Memory B cell (primary cell): ENCODE measurements at regions not wholly inside any gene's neighbourhood (a gene's known extent, or its start where the extent isn't known, plus 50 kb on each side); places are given as distances from the start of the nearest gene placed in this dataset.

ENCODE experiments used
- ATAC-seq: fragments of 150-1000 bp; cut with Tn5 transposase; 2 replicates; pipeline ENCODE4 v1.10.0; 2021; ENCODE audit warnings: low read depth, mild to moderate bottlenecking, moderate library complexity
- DNase-seq, 2 donors: peaks; one replicate each; pipeline ENCODE4 v3.0.0; 2022; ENCODE audit warnings: low spot score in 2 of 2
- H3K27ac Mint-ChIP-seq: one replicate; pipeline ENCODE4 v1.8.0; 2022; ENCODE audit warnings: mild to moderate bottlenecking, moderate library complexity, mixed read lengths
- H3K27me3 Mint-ChIP-seq: one replicate; pipeline ENCODE4 v1.8.0; 2022; ENCODE audit warnings: mixed read lengths
- H3K36me3 Mint-ChIP-seq: one replicate; pipeline ENCODE4 v1.8.0; 2022; ENCODE audit warnings: mild to moderate bottlenecking, mixed read lengths
- H3K4me1 Mint-ChIP-seq: one replicate; pipeline ENCODE4 v1.8.0; 2022; ENCODE audit warnings: mixed read lengths
- H3K4me3 Mint-ChIP-seq: one replicate; pipeline ENCODE4 v1.8.0; 2022; ENCODE audit warnings: mild to moderate bottlenecking, moderate library complexity, mixed read lengths
- H3K9me3 Mint-ChIP-seq: one replicate; pipeline ENCODE4 v1.8.0; 2022; ENCODE audit warnings: mixed read lengths

GRCh38 chr15:69953051-69953450 lies 144.7 kb downstream of the TLE3 start:
- Mint-ChIP-seq H3K36me3 (no peaks in the 10 kb centered on the region), H3K27ac (no peak overlapping the region), H3K4me3 (no peak overlapping the region), H3K27me3 (no peaks in the 10 kb centered on the region), H3K4me1 (peaks cover 6% of the 10 kb centered on the region), H3K9me3 (no peaks in the 10 kb centered on the region)
- ATAC-seq: no peak
- DNase-seq: no peak

DNA sequence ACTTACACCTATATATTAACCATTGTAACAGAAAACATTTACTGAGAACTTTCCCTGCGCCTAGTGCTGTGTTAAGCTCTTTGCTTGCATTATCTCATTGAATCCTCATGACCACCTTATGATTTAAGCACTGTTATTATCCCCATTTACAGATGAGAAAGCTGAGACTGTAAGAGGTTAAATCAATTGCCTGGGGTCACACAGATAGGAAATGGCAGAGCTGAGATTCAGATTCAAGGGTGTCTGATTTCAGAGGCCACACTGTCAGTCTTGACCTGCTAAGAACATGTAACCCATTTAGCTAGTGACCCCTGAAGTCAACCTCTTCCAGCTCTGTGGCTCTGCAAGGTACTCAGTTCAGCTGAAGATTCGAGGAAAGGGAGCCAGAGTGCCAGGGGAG lies 143.9 kb downstream of the TLE3 start:
- DNase-seq (no peak), ATAC-seq (no peak)
- Mint-ChIP-seq H3K27ac (no peak overlapping the region), H3K4me1 (peaks cover 9% of the 10 kb centered on the region), H3K27me3 (no peaks in the 10 kb centered on the region), H3K36me3 (no peaks in the 10 kb centered on the region), H3K4me3 (no peak overlapping the region), H3K9me3 (no peaks in the 10 kb centered on the region)

DNA sequence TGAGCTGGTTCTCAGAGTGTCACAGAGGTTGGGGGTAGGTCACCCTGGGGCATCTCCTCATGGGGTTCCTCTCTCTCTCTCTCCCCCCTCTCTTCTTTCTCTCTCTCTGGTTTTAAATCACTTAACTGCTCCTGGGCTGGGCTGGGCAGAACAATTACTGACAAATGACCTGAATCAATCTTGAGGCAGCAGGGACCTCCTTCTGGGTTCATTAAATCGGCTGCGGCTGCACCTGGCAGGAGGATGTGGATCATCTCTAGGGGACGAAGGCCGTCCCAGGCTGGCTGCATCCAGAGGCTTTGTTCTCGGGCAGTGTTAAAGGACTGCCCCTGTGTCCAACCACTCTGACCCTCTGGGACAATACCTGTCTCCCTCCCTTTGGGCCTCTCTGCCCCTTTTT lies 143.1 kb downstream of the TLE3 start:
- Mint-ChIP-seq H3K36me3 (no peaks in the 10 kb centered on the region), H3K27ac (no peak overlapping the region), H3K9me3 (no peaks in the 10 kb centered on the region), H3K27me3 (no peaks in the 10 kb centered on the region), H3K4me1 (peaks cover 12% of the 10 kb centered on the region), H3K4me3 (no peak overlapping the region)
- ATAC-seq (no peak), DNase-seq (no peak)

- H3K36me3 Mint-ChIP-seq: no peaks in the 10 kb centered on the region
- no peaks in the 10 kb centered on the region for H3K9me3 Mint-ChIP-seq
- H3K4me3 Mint-ChIP-seq: no peak overlapping the region
- peaks cover 12% of the 10 kb centered on the region for H3K4me1 Mint-ChIP-seq
- no peak overlapping the region for H3K27ac Mint-ChIP-seq
- DNase-seq (no peak), ATAC-seq (no peak)
- no peaks in the 10 kb centered on the region for H3K27me3 Mint-ChIP-seq
Observed at GRCh38 chr15:69955240-69955894, 142.3 kb downstream of the TLE3 start.

- Mint-ChIP-seq H3K9me3 (no peaks in the 10 kb centered on the region), H3K27me3 (no peaks in the 10 kb centered on the region), H3K27ac (no peak overlapping the region), H3K36me3 (no peaks in the 10 kb centered on the region), H3K4me3 (no peak overlapping the region), H3K4me1 (peaks cover 13% of the 10 kb centered on the region)
- DNase-seq (no peak), ATAC-seq (no peak)
Observed at GRCh38 chr15:69956417-69956816, 141.3 kb downstream of the TLE3 start.

DNA sequence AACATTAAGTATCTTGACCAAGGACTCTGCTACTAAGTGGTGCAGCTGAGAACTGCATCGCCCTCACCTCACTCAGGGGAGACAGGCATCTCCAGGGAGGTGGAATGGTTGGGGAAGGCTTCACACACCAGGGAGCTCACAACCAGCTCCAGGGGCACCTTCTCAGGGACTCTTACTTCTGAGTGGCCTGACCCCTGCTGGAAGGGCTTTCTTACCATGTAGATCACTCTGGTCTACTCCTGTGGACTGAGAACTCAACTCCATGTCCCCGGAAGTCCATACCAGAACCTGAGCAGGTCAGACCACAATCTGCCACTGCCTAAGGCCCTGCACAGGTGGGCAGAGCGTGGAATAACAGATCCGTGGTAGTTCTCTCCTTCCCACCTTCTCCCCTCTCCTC lies 140.5 kb downstream of the TLE3 start:
- H3K4me3 Mint-ChIP-seq: no peak overlapping the region
- H3K4me1 Mint-ChIP-seq: peaks cover 15% of the 10 kb centered on the region
- no peaks in the 10 kb centered on the region for H3K27me3 Mint-ChIP-seq
- H3K36me3 Mint-ChIP-seq: no peaks in the 10 kb centered on the region
- H3K9me3 Mint-ChIP-seq: no peaks in the 10 kb centered on the region
- ATAC-seq (no peak), DNase-seq (no peak)
- H3K27ac Mint-ChIP-seq: peak overlapping the region; percentile 84

DNA sequence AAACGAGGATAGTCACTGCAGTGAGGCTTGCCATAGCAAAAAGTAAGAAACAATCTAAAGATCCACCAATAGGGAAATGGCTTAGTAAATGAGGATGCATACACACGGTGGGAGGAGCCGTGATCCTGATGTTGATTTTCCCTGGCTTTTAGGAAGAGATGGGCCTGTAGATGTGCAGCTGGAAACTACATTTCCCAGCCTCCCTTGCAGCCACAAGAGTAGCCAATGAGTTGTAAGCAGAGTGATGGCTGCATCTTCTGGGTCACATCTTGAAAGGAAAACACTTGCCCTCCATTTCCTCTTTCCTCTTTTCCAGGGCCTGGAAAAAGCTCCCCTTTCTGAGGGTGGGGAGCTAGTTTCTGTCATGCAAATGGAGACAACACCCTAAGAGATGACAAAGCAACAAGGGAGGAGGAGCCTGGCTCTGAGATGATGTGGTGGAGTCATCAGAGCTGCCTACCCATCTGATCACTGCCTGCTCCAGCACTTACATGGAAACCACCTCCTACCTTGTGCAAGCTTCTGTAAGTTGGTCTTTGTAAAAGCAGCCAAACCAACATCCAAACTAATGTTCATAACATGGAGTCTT lies 139.1 kb downstream of the TLE3 start:
- ATAC-seq (no peak), DNase-seq (no peak)
- H3K27me3 Mint-ChIP-seq: peaks cover 3% of the 10 kb centered on the region
- no peaks in the 10 kb centered on the region for H3K9me3 Mint-ChIP-seq
- no peak overlapping the region for H3K4me3 Mint-ChIP-seq
- H3K36me3 Mint-ChIP-seq: no peaks in the 10 kb centered on the region
- H3K4me1 Mint-ChIP-seq: peaks cover 15% of the 10 kb centered on the region
- peak overlapping the region; percentile 84 for H3K27ac Mint-ChIP-seq

GRCh38 chr15:69962561-69962960 lies 135.2 kb downstream of the TLE3 start:
- Mint-ChIP-seq H3K4me3 (no peak overlapping the region), H3K36me3 (no peaks in the 10 kb centered on the region), H3K4me1 (peaks cover 14% of the 10 kb centered on the region), H3K27ac (no peak overlapping the region), H3K27me3 (peaks cover 3% of the 10 kb centered on the region), H3K9me3 (no peaks in the 10 kb centered on the region)
- DNase-seq (no peak), ATAC-seq (no peak)

GRCh38 chr15:69963385-69963784 lies 134.3 kb downstream of the TLE3 start:
- H3K36me3 Mint-ChIP-seq: no peaks in the 10 kb centered on the region
- DNase-seq: no peak
- no peak for ATAC-seq
- no peak overlapping the region for H3K27ac Mint-ChIP-seq
- peaks cover 6% of the 10 kb centered on the region for H3K4me1 Mint-ChIP-seq
- no peak overlapping the region for H3K4me3 Mint-ChIP-seq
- H3K9me3 Mint-ChIP-seq: no peaks in the 10 kb centered on the region
- H3K27me3 Mint-ChIP-seq: peaks cover 3% of the 10 kb centered on the region

DNA sequence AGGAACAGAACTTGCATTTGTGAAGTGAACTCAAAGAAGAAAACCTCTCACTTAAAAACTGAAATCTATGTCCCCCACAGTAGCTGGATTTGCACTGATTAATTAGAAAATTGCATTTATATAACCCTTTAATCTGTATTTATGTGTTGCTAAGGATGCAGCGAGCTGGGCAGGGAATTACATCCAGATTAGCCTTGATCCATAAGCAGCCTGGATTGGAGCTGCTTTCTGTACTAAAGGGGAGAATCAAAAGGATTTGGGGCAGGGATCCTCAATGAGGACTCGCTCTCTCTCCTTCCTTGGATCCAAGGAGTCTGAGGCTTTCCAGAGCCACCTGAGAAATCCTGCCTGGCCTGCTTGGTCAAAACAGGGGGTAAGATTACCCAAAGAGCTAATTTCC lies 125.9 kb downstream of the TLE3 start:
- Mint-ChIP-seq H3K9me3 (no peaks in the 10 kb centered on the region), H3K27ac (no peak overlapping the region), H3K36me3 (no peaks in the 10 kb centered on the region), H3K4me1 (peaks cover 5% of the 10 kb centered on the region), H3K4me3 (no peak overlapping the region), H3K27me3 (peaks cover 2% of the 10 kb centered on the region)
- no peak for DNase-seq
- ATAC-seq: no peak

DNA sequence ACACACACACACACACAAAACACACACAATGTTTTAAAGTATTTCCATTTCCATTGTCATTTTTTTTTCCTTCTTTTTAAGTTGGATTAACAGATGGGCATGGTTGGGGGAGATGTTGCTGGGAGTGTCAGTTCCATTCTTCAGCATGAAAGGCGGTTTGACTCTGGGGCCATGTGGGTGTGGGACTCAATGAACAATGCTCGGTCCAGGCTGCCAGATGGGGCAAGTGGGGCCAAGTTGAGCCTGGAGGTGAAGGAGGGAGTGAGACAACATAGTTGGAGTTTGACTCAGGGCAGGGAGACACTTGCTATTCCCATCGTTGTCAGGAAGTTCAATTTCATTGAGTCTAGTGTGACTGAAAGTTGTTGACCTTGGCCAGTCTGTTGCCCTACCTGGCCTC lies 125.3 kb downstream of the TLE3 start:
- peaks cover 5% of the 10 kb centered on the region for H3K4me1 Mint-ChIP-seq
- H3K36me3 Mint-ChIP-seq: no peaks in the 10 kb centered on the region
- no peaks in the 10 kb centered on the region for H3K9me3 Mint-ChIP-seq
- no peak overlapping the region for H3K27ac Mint-ChIP-seq
- DNase-seq (no peak), ATAC-seq (no peak)
- no peak overlapping the region for H3K4me3 Mint-ChIP-seq
- peaks cover 2% of the 10 kb centered on the region for H3K27me3 Mint-ChIP-seq

- no peak overlapping the region for H3K27ac Mint-ChIP-seq
- H3K4me1 Mint-ChIP-seq: peaks cover 5% of the 10 kb centered on the region
- no peaks in the 10 kb centered on the region for H3K9me3 Mint-ChIP-seq
- H3K27me3 Mint-ChIP-seq: peaks cover 2% of the 10 kb centered on the region
- DNase-seq (no peak), ATAC-seq (peak; percentile 65)
- no peaks in the 10 kb centered on the region for H3K36me3 Mint-ChIP-seq
- H3K4me3 Mint-ChIP-seq: no peak overlapping the region
Observed at GRCh38 chr15:69973102-69973714, 124.5 kb downstream of the TLE3 start.

DNA sequence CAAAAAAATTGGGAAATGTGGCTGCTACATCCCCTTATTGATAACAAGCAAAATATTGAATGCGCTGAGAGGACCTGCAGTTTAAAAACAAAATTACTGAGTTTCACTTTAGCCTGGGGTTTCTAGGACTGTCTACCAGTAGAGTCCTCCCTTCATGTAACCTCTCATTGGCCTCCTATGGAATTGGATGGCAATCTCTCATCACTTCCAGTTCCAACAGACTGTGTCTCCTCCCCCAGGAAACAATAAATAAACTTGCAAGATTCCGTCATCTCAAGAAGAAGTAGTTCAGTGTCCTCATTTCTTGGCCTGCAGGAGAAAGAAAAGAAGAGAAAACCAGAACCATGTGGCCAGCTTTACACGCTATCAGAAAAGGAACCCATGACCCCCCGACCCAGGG lies 123.8 kb downstream of the TLE3 start:
- DNase-seq: no peak
- Mint-ChIP-seq H3K4me3 (no peak overlapping the region), H3K4me1 (peaks cover 9% of the 10 kb centered on the region), H3K9me3 (no peaks in the 10 kb centered on the region), H3K27me3 (peaks cover 2% of the 10 kb centered on the region), H3K27ac (no peak overlapping the region), H3K36me3 (no peaks in the 10 kb centered on the region)
- ATAC-seq: no peak

DNA sequence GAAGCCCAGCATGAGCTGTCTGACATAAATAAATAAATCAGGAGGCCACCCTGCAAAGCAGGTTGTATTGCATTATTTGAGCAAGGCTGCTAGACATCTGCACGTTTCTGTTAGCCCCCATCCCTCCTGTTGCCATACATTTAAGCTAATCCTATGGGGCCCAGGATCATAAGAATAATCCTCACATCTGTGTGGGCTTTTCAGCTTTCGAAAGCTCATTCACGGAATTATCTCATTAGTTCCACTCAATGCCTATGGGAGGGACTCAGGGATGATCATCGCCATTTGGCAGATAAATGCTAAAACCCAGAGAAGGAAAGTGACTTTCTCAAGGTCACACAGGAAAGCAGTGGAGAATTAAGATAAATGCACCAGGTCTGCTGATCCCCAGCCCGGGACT lies 123.4 kb downstream of the TLE3 start:
- ATAC-seq (no peak), DNase-seq (no peak)
- H3K27me3 Mint-ChIP-seq: peaks cover 2% of the 10 kb centered on the region
- no peak overlapping the region for H3K4me3 Mint-ChIP-seq
- no peaks in the 10 kb centered on the region for H3K9me3 Mint-ChIP-seq
- peaks cover 13% of the 10 kb centered on the region for H3K4me1 Mint-ChIP-seq
- H3K36me3 Mint-ChIP-seq: no peaks in the 10 kb centered on the region
- no peak overlapping the region for H3K27ac Mint-ChIP-seq
